ENCODE measurements at regions not wholly inside any gene's neighbourhood (a gene's known extent, or its start where the extent isn't known, plus 50 kb on each side); places are given as distances from the start of the nearest gene placed in this dataset.

- TF ChIP-seq SNAI2 (CRISPR knock-in tag; IDR thresholded peaks at IDR 0.05), result no peak
- TF ChIP-seq ESRRG (CRISPR knock-in tag; IDR thresholded peaks at IDR 0.05), result no peak
- TF ChIP-seq ZNF70 (CRISPR knock-in tag; IDR thresholded peaks at IDR 0.05), result no peak
- TF ChIP-seq ARNTL (CRISPR knock-in tag; IDR thresholded peaks at IDR 0.05; ENCODE audit: borderline replicate concordance, low read depth), result no peak
- TF ChIP-seq TCF4 (CRISPR knock-in tag; IDR thresholded peaks at IDR 0.05; ENCODE audit: borderline replicate concordance), result no peak
- TF ChIP-seq PPARA (CRISPR knock-in tag; IDR thresholded peaks at IDR 0.05; ENCODE audit: borderline replicate concordance), result no peak
- no peak for TF ChIP-seq PATZ1 (CRISPR knock-in tag; IDR thresholded peaks at IDR 0.05; ENCODE audit: borderline replicate concordance)
- no peak for TF ChIP-seq CREB5 (CRISPR knock-in tag; IDR thresholded peaks at IDR 0.05; ENCODE audit: low read depth)
- TF ChIP-seq ZFP30 (CRISPR knock-in tag; IDR thresholded peaks at IDR 0.05), result no peak
Measured at GRCh38 chr5:143976055-143976454, 164.1 kb downstream of the HMHB1 start.
